GM12865 (cell line): ENCODE measurements at regions not wholly inside any gene's neighbourhood (a gene's known extent, or its start where the extent isn't known, plus 50 kb on each side); places are given as distances from the start of the nearest gene placed in this dataset.
A peak's percentile ranks its signal among the peaks of the same experiment; 100 is the strongest.

Source experiments
- DNase-seq: peaks from one replicate; pipeline ENCODE4 v3.0.0; 2010; ENCODE audit warnings: low read depth
- H3K4me3 ChIP-seq: 2 replicates; pipeline ENCODE4 v1.5.1; 2011; ENCODE audit warnings: mild to moderate bottlenecking, low read depth, low read length, control low read depth
- CTCF ChIP-seq: IDR thresholded peaks from 2 replicates; pipeline ENCODE4 v1.5.1; 2011; ENCODE audit warnings: low read length, control low read depth, low read depth, inconsistent platforms; ENCODE audit not compliant: insufficient read depth; ENCODE audit errors: missing control alignments

DNA sequence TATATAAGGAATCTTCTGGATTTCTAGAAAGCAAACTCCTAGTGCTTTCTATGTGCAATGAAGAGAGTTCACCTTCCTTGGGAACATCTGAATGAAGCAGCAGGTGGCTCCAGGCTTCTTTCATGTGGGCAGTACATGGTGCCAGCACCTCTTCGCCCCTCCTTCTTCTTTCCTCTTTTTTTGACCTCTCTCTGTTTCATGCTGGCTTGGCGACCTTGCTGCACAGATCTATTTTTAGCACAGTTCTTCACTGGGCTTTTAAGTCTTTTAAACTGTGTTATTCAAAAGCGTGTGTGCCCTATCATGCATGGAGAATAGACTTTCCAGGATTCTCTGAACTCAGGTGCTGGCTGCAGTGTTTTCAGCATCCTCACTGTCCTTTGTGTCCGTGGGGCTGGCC lies 400.3 kb upstream of the PRKCQ start:
- no peak for DNase-seq
- H3K4me3 ChIP-seq, result no peak overlapping the region
- no peak for TF ChIP-seq CTCF

DNA sequence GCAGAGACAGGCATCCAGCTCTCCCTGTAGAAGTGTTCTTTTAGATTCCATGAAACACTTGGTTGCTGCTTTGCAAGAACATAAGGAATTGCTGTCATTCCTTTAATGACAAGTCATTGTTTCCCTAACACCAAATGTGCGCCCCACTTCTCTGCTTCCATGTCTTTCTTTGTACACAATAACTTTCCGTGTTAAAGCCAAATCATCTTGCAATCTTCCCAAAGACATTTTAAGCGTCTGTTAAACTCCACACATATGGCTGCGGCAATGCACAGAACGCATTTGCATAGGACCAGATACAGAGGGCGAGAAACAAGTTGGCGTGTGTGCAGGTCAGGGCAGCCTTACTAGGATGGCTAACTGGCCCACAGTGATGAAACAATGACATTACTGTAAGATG lies 399.3 kb upstream of the PRKCQ start:
- no peak for TF ChIP-seq CTCF
- DNase-seq, result no peak
- H3K4me3 ChIP-seq, result no peak overlapping the region

DNA sequence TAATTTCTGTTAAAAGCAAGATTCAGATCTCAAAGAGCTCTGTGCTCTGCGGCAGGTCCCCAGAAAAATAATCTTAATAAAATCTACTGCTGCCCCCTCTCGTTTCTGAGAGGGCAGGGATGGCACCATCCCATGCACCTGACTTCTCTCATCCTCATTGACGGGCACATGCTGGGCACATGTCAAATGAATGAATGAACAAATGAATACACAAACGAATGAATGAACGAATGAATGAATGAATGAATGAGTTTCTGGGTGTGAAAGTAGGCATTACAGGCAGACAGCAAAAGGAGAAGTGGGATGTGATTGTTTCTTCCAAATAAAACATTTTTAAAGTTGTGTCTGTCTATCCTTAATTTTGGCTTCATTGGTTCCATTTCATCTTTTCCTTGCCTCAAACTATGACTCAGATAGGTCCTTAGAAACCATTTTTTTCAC lies 398.1 kb upstream of the PRKCQ start:
- no peak for TF ChIP-seq CTCF
- peak; percentile 4 for DNase-seq
- no peak overlapping the region for H3K4me3 ChIP-seq

- H3K4me3 ChIP-seq, result no peak overlapping the region
- no peak for DNase-seq
Measured at GRCh38 chr10:6977398-6978186, 397.5 kb upstream of the PRKCQ start.

DNA sequence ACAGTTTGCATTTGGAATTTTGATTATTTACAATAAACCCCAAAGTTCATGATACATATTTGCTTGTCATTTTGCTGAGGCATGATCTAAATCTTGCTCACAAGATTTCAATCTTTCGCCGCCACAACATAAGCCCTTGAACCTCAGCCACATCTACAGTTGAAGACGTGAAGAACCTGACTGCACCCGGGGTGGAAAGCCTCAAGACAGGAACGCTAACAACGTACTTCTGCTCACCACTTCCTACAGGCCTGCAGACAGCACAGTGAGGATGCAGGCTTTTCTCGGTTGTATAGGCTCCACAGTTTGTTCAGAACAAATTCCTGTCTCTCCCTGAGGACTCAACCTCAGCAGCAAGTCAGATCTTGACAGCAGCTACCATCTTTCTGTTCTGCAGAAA lies 393.8 kb upstream of the PRKCQ start:
- no peak overlapping the region for H3K4me3 ChIP-seq
- no peak for DNase-seq
- no peak for TF ChIP-seq CTCF

More at GRCh38 chr10:6977398-6978186, 397.5 kb upstream of the PRKCQ start:
- TF ChIP-seq CTCF, result no peak

- no peak for TF ChIP-seq CTCF
- H3K4me3 ChIP-seq, result no peak overlapping the region
- no peak for DNase-seq
Measured at GRCh38 chr10:6972226-6972625, 392.1 kb upstream of the PRKCQ start.

DNA sequence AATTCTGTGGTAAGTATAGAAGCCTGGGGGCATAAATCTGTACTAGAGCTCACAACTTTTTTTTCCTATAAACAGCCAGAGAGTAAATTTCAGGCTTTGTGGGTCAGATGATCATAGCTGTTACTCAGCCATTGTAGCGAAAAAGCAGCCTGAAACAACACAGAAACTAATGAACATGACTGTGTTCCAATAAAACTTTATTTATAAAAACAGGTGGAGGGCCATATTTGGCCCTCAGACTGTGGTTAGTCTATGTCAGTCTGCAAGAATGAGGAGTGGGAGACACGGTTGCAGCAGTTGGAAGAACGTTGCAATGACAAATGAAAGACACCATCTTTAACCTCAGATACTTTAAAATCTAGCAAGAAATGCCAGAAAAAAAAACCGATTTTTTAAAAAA lies 389.6 kb upstream of the PRKCQ start:
- no peak for DNase-seq
- H3K4me3 ChIP-seq, result no peak overlapping the region
- no peak for TF ChIP-seq CTCF
